SK-N-SH (cell line): ENCODE measurements at regions not wholly inside any gene's neighbourhood (a gene's known extent, or its start where the extent isn't known, plus 50 kb on each side); places are given as distances from the start of the nearest gene placed in this dataset.

Experiments used
- CTCF ChIA-PET: fragments of 300-600, 350-600 bp; formaldehyde crosslinking; extraction: SDS; loops from one replicate; lab custom pipeline; 2021; lab: Yijun Ruan, JAX
- POLR2A ChIA-PET: fragments of 350-600 bp; sonication (Branson Sonifier 250); formaldehyde crosslinking; extraction: SDS; loops from one replicate; lab custom pipeline; 2020; ENCODE audit warnings: antibody characterized with exemption, inconsistent platforms; lab: Yijun Ruan, JAX
- DNase-seq: peaks from one replicate; pipeline ENCODE4 v3.0.0; 2012
- H2AFZ ChIP-seq: fragments of 200-600 bp; sonication (generic); 2 replicates; pipeline ENCODE4 v1.8.1; 2016; ENCODE audit warnings: antibody characterized with exemption, mild to moderate bottlenecking, low read depth
- H3F3A ChIP-seq: fragments of 200-600 bp; sonication (generic); replicated peaks from 2 replicates; pipeline ENCODE3; 2016; ENCODE audit warnings: antibody characterized with exemption, mild to moderate bottlenecking; ENCODE audit not compliant: insufficient read depth
- H3K27ac ChIP-seq, 2 experiments: fragments of 200-500 bp in 1 of 2; fragments of 200-600 bp in 1 of 2; sonication (Bioruptor generic) in 1 of 2; sonication (generic), shearing (Covaris generic) in 1 of 2; 2 replicates each; pipeline versions ENCODE4 v1.5.1 to v1.6.1; 2014 to 2016; ENCODE audit warnings: low read depth in 2 of 2, inconsistent platforms in 1 of 2, low read length in 1 of 2, mild to moderate bottlenecking in 1 of 2, mixed read lengths in 1 of 2
- H3K27me3 ChIP-seq: fragments of 200-600 bp; sonication (generic), shearing (Covaris generic); 2 replicates; pipeline ENCODE4 v1.6.1; 2016; ENCODE audit warnings: mixed run types; ENCODE audit not compliant: insufficient read depth
- H3K36me3 ChIP-seq, 2 experiments: fragments of 200-500 bp in 1 of 2; fragments of 200-600 bp in 1 of 2; sonication (Bioruptor generic) in 1 of 2; sonication (generic) in 1 of 2; replicated peaks in 1 of 2; 2 replicates each; pipeline versions ENCODE3 to v1.5.1; 2014 to 2016; ENCODE audit warnings: low read length in 1 of 2, mild to moderate bottlenecking in 1 of 2; ENCODE audit not compliant: insufficient read depth in 2 of 2, control insufficient read depth in 1 of 2
- H3K4me1 ChIP-seq, 2 experiments: fragments of 200-500 bp in 1 of 2; fragments of 200-600 bp in 1 of 2; sonication (Bioruptor generic) in 1 of 2; sonication (generic), shearing (Covaris generic) in 1 of 2; 2 replicates each; pipeline versions ENCODE4 v1.5.1 to v1.6.1; 2014 to 2016; ENCODE audit warnings: low read depth in 1 of 2, low read length in 1 of 2, mixed run types in 1 of 2; ENCODE audit not compliant: insufficient read depth in 2 of 2, control insufficient read depth in 1 of 2
- H3K4me2 ChIP-seq: fragments of 200-600 bp; sonication (generic), shearing (Covaris generic); 2 replicates; pipeline ENCODE4 v1.6.1; 2017; ENCODE audit warnings: mixed run types
- H3K4me3 ChIP-seq, 2 experiments: fragments of 200-500 bp in 1 of 2; fragments of 200-600 bp in 1 of 2; sonication (Bioruptor generic) in 1 of 2; sonication (generic), shearing (Covaris generic) in 1 of 2; 2 replicates each; pipeline versions ENCODE4 v1.5.1 to v1.8.1; 2014 to 2016; ENCODE audit warnings: low read depth in 2 of 2, inconsistent platforms in 1 of 2, low read length in 1 of 2, mild to moderate bottlenecking in 1 of 2, mixed read lengths in 1 of 2, moderate library complexity in 1 of 2
- H3K79me2 ChIP-seq: fragments of 200-600 bp; sonication (generic); 2 replicates; pipeline ENCODE4 v1.8.1; 2017; ENCODE audit warnings: mild to moderate bottlenecking; ENCODE audit not compliant: insufficient read depth
- H3K9ac ChIP-seq: fragments of 200-600 bp; sonication (generic); 2 replicates; pipeline ENCODE4 v1.6.1; 2017; ENCODE audit warnings: mixed run types
- H3K9me2 ChIP-seq: fragments of 200-600 bp; sonication (generic); 2 replicates; pipeline ENCODE4 v1.6.1; 2017; ENCODE audit warnings: mixed run types
- H3K9me3 ChIP-seq: fragments of 200-600 bp; sonication (generic); 2 replicates; pipeline ENCODE4 v1.6.1; 2017; ENCODE audit warnings: mixed run types, mild to moderate bottlenecking, moderate library complexity
- H4K20me1 ChIP-seq: fragments of 200-600 bp; sonication (generic); 2 replicates; pipeline ENCODE4 v1.6.1; 2017; ENCODE audit warnings: mild to moderate bottlenecking, mixed run types; ENCODE audit not compliant: insufficient read depth
- EZH2phosphoT487 ChIP-seq: fragments of 200-600 bp; sonication (generic); IDR thresholded peaks from 2 replicates; pipeline ENCODE4 v1.6.1; 2017; ENCODE audit warnings: low read depth, mixed run types, mild to moderate bottlenecking, antibody characterized with exemption, moderate library complexity, borderline replicate concordance
- FOXJ3 ChIP-seq: sonication (generic); formaldehyde crosslinking; IDR thresholded peaks from 2 replicates; pipeline ENCODE4 v1.5.1; 2020; ENCODE audit warnings: mild to moderate bottlenecking, missing genetic modification reagents
- GABPA ChIP-seq: IDR thresholded peaks from 2 replicates; pipeline ENCODE4 v1.4.0; 2012; ENCODE audit warnings: low read depth, mild to moderate bottlenecking
- NRF1 ChIP-seq: IDR thresholded peaks from 2 replicates; pipeline ENCODE4 v1.6.1; 2012; ENCODE audit warnings: low read depth, mild to moderate bottlenecking, low read length
- RAD21 ChIP-seq: IDR thresholded peaks from 2 replicates; pipeline ENCODE4 v1.6.1; 2012; ENCODE audit warnings: mild to moderate bottlenecking, low read length
- SMC3 ChIP-seq: IDR thresholded peaks from 2 replicates; pipeline ENCODE4 v1.6.1; 2012; ENCODE audit warnings: low read depth, low read length, improper control_type of control experiment
- TCF12 ChIP-seq: IDR thresholded peaks from 2 replicates; pipeline ENCODE4 v1.4.0; 2012
- TEAD4 ChIP-seq: IDR thresholded peaks from 2 replicates; pipeline ENCODE4 v1.4.0; 2012; ENCODE audit warnings: mild to moderate bottlenecking, borderline replicate concordance; ENCODE audit not compliant: insufficient read depth
- USF2 ChIP-seq: fragments of 150-350 bp; IDR thresholded peaks from 2 replicates; pipeline ENCODE4 v1.6.1; 2017; ENCODE audit warnings: antibody characterized with exemption, low read length, low read depth, borderline replicate concordance
- WGBS: methylation state at CpG from one replicate; pipeline ENCODE4 v1.1.6; 2017; ENCODE audit warnings: low lambda C conversion rate; 5-methylcytosine and 5-hydroxymethylcytosine counted together
- TF ChIP-seq, protein P1 (sequence below): fragments of 200-600 bp; sonication (generic); IDR thresholded peaks from 2 replicates; pipeline ENCODE4 v1.6.1; 2017; ENCODE audit warnings: antibody characterized with exemption, mild to moderate bottlenecking, moderate library complexity
- TF ChIP-seq, protein P2 (sequence below): IDR thresholded peaks from 2 replicates; pipeline ENCODE4 v1.4.0; 2012; ENCODE audit warnings: low read depth, borderline replicate concordance
- TF ChIP-seq, protein P3 (sequence below): IDR thresholded peaks from 2 replicates; pipeline ENCODE4 v1.4.0; 2012; ENCODE audit warnings: low read depth

- DNase-seq = peak; percentile 36
- H3K79me2 ChIP-seq = no peaks in the 10 kb centered on the region
- 0 out of 2 replicates have a peak, but pooled peaks cover 8% of the 10 kb centered on the region for H3K9me3 ChIP-seq
- no peak overlapping the region for H3K27ac ChIP-seq
- H3K36me3 ChIP-seq = peaks cover 0 to 7% of the 10 kb centered on the region in 2 experiments
- no peaks in the 10 kb centered on the region for H4K20me1 ChIP-seq
- no peak overlapping the region for H2AFZ ChIP-seq
- no peak overlapping the region for H3K9ac ChIP-seq
- no peaks in the 10 kb centered on the region for H3K27me3 ChIP-seq
- ChIA-PET CTCF (interaction anchor here (0.6 to 2.8 kb wide), 32 partner anchors 8 to 944 kb away, joined by 3 to 73 read pairs (median 4); no protein-coding TSS in a partner anchor), POLR2A (no interaction called here)
- 5% methylated on average over 2 of the region's 2 CpGs for WGBS
- no peaks in the 10 kb centered on the region for H3K4me1 ChIP-seq
- H3K9me2 ChIP-seq = no peaks in the 10 kb centered on the region
- TF ChIP-seq SMC3 = peak; percentile 72
- no peak for TF ChIP-seq GABPA
- TF ChIP-seq, protein P1, sequence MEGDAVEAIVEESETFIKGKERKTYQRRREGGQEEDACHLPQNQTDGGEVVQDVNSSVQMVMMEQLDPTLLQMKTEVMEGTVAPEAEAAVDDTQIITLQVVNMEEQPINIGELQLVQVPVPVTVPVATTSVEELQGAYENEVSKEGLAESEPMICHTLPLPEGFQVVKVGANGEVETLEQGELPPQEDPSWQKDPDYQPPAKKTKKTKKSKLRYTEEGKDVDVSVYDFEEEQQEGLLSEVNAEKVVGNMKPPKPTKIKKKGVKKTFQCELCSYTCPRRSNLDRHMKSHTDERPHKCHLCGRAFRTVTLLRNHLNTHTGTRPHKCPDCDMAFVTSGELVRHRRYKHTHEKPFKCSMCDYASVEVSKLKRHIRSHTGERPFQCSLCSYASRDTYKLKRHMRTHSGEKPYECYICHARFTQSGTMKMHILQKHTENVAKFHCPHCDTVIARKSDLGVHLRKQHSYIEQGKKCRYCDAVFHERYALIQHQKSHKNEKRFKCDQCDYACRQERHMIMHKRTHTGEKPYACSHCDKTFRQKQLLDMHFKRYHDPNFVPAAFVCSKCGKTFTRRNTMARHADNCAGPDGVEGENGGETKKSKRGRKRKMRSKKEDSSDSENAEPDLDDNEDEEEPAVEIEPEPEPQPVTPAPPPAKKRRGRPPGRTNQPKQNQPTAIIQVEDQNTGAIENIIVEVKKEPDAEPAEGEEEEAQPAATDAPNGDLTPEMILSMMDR = peak; percentile 81
- TF ChIP-seq RAD21 = peak; percentile 85
- TF ChIP-seq, protein P2, sequence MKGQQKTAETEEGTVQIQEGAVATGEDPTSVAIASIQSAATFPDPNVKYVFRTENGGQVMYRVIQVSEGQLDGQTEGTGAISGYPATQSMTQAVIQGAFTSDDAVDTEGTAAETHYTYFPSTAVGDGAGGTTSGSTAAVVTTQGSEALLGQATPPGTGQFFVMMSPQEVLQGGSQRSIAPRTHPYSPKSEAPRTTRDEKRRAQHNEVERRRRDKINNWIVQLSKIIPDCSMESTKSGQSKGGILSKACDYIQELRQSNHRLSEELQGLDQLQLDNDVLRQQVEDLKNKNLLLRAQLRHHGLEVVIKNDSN = no peak
- no peaks in the 10 kb centered on the region for H3F3A ChIP-seq
- no peak overlapping the region for H3K4me3 ChIP-seq
- H3K4me2 ChIP-seq = no peak overlapping the region
These were observed 122.2 kb upstream of the DCBLD2 start for GRCh38 chr3:99023590-99024192.

DNA sequence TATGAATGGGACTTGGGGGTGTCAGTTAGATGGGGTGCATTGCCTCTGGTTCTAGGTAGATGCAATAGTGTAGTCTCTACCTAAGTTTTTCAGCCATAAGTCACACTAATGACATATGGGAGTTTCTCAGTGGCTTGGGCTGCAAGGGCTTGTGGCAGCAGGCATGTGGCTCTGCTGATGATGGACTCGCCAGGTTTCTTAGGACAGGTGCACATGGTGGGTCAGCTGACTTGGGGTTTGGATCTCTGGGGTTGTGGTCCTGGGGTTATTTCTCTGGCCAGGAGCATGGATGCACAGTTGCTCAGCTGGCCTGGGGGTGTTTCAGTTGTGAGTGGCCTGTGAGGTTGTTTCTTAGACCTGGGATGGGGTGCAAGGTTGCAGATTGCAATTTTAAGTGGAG lies 120.0 kb upstream of the DCBLD2 start:
- no peaks in the 10 kb centered on the region for H3F3A ChIP-seq
- no peak overlapping the region for H3K4me2 ChIP-seq
- ChIA-PET CTCF (interaction anchor here (2.1 kb wide), 1 partner anchor 152 kb away, joined by 8 read pairs; no protein-coding TSS in a partner anchor), POLR2A (no interaction called here)
- no peak overlapping the region for H3K27ac ChIP-seq
- no peak overlapping the region for H3K4me3 ChIP-seq
- H3K27me3 ChIP-seq = no peaks in the 10 kb centered on the region
- no peaks in the 10 kb centered on the region for H3K9me2 ChIP-seq
- no peaks in the 10 kb centered on the region for H3K9me3 ChIP-seq
- no peaks in the 10 kb centered on the region for H3K4me1 ChIP-seq
- TF ChIP-seq USF2 (no peak), NRF1 (no peak), TEAD4 (no peak), FOXJ3 (CRISPR knock-in tag) (no peak), EZH2phosphoT487 (no peak), TCF12 (no peak)
- TF ChIP-seq, protein P3, sequence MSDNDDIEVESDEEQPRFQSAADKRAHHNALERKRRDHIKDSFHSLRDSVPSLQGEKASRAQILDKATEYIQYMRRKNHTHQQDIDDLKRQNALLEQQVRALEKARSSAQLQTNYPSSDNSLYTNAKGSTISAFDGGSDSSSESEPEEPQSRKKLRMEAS = no peak
- no peak for DNase-seq
- H3K36me3 ChIP-seq = peaks cover 0 to 3% of the 10 kb centered on the region in 2 experiments
- H2AFZ ChIP-seq = no peak overlapping the region
- WGBS = 100% methylated on average over 1 of the region's 1 CpG
- H3K9ac ChIP-seq = no peak overlapping the region
- no peaks in the 10 kb centered on the region for H3K79me2 ChIP-seq
- no peaks in the 10 kb centered on the region for H4K20me1 ChIP-seq
